Hypothalamus (tissue), 51 donors: ENCODE measurements at regions not wholly inside any gene's neighbourhood (a gene's known extent, or its start where the extent isn't known, plus 50 kb on each side); places are given as distances from the start of the nearest gene placed in this dataset.

ENCODE experiments used
- DNase-seq, 51 donors: peaks; one replicate each; lab custom pipeline; 2025; lab: John Stamatoyannopoulos, UW

- DNase-seq, result no peak
These were observed 336.8 kb upstream of the MANEA start for GRCh38 chr6:95240514-95240913.

- no peak for DNase-seq
These were observed 334.8 kb upstream of the MANEA start for GRCh38 chr6:95242560-95242959.

- no peak for DNase-seq
These were observed 334.3 kb upstream of the MANEA start for GRCh38 chr6:95243053-95243452.

- no peak for DNase-seq
These were observed 332.6 kb upstream of the MANEA start for GRCh38 chr6:95244751-95245150.

- DNase-seq, result no peak
These were observed 328.8 kb upstream of the MANEA start for GRCh38 chr6:95248499-95248898.

GRCh38 chr6:95249175-95249574 is 328.2 kb upstream of the MANEA start:
- DNase-seq, result no peak

- no peak for DNase-seq
These were observed 327.7 kb upstream of the MANEA start for GRCh38 chr6:95249661-95250060.

- DNase-seq, result no peak
These were observed 313.5 kb upstream of the MANEA start for GRCh38 chr6:95263840-95264239.

- no peak for DNase-seq
These were observed 310.6 kb upstream of the MANEA start for GRCh38 chr6:95266537-95267258.

- DNase-seq, result no peak
These were observed 302.6 kb upstream of the MANEA start for GRCh38 chr6:95274686-95275235.

- DNase-seq, result no peak
These were observed 297.7 kb upstream of the MANEA start for GRCh38 chr6:95279616-95280015.

- DNase-seq, result peak in 2 of 51 donors; percentile 2 to 7
These were observed 296.6 kb upstream of the MANEA start for GRCh38 chr6:95280686-95281273.

- DNase-seq, result no peak
These were observed 291.5 kb upstream of the MANEA start for GRCh38 chr6:95285881-95286280.

- no peak for DNase-seq
These were observed 290.5 kb upstream of the MANEA start for GRCh38 chr6:95286874-95287273.

- DNase-seq, result no peak
These were observed 289.1 kb upstream of the MANEA start for GRCh38 chr6:95288251-95288650.

- DNase-seq, result no peak
These were observed 285.3 kb upstream of the MANEA start for GRCh38 chr6:95292011-95292410.

GRCh38 chr6:95293257-95293656 is 284.1 kb upstream of the MANEA start:
- no peak for DNase-seq

GRCh38 chr6:95294043-95294442 is 283.3 kb upstream of the MANEA start:
- DNase-seq, result no peak

- no peak for DNase-seq
These were observed 267.8 kb upstream of the MANEA start for GRCh38 chr6:95309545-95309944.

GRCh38 chr6:95318137-95318536 is 259.2 kb upstream of the MANEA start:
- no peak for DNase-seq

GRCh38 chr6:95321126-95321525 is 256.2 kb upstream of the MANEA start:
- no peak for DNase-seq

- no peak for DNase-seq
These were observed 251.4 kb upstream of the MANEA start for GRCh38 chr6:95325916-95326315.
